Stimulated activated CD8-positive, alpha-beta memory T cell treated with anti-CD3 and anti-CD28 coated beads, Interleukin-15, amount 100 ng/mL, for 24 hours (primary cell): ENCODE measurements at regions not wholly inside any gene's neighbourhood (a gene's known extent, or its start where the extent isn't known, plus 50 kb on each side); places are given as distances from the start of the nearest gene placed in this dataset.

ENCODE experiments used
- DNase-seq: peaks from one replicate; pipeline ENCODE4 v3.0.0-alpha.2; 2020; ENCODE audit warnings: low read depth

DNA sequence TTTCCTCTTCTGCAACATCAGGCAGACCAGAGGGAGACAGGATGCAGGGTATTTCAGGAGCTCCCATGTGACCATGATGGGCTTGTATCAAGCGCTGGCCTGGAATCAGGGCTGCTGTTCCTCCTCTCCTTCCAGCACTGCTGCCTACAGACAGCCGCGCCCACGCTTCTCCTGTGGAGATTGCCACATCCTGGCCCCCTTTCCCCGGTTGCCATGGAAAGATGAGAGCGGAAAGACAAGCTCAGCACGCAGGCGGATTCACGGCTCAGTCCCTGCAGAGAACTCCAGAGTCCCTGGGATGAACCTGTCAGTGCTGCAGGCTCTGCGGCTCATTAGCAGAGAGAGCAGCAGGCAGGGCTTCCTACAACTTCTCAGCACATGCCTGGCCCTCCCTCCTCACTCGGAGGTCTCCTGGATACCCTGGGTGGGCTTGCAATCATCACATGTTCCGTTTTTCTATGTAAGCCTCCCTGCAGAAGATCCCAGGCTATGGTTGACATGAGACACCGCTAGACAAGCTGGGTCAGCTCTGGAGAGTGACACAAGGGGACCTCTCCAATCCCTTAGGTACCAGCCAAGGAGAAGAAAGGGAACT lies 497.8 kb upstream of the MYT1L start:
- no peak for DNase-seq

DNA sequence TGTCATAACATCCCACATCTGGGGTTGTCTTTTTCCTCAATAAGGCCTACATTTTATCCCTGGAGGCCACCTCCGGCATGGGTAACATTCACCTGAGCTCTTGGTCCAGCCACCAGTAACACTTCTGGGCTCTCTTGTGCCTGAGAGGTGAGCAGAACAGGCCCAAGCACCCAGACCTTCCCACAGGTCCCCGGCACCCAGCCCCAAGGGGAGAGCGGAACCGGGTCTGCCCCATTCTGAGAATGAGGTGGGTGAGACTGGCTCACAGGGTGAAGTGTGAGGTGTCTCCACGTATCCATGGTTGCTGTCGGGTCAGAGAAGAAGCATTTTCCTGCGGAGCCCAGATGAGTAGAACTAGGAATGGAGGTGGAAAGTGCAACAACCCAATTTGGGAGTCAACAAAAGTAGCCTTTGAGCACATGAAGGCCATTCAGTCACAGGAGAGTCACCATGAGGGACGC lies 496.7 kb upstream of the MYT1L start:
- DNase-seq: no peak

DNA sequence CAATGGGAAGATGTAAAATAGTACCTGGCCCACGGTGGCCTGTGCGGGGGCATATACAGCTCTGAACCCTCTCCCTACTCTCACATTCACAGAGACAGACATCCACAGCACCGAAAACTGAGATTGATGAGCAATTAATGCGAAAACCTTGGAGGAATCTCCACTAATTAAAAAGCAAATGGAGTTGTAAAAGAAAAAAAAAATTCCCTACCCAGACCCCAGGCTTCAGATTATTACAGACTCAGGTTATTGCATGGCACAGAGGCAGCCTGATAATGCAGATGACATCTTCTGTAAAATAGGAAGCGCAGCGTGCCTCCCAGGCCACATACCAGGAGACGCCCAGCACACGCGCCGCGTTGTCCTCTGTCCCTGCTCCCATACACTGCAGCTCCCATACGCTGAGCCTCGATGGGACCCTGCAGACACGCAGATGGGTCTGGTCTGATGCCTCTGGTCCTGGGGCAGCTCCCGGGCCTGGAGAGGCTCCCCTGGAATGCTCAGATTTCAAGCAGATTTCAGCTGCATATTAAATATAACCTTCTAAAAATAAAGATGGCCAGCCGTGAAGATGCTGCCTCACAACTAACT lies 496.1 kb upstream of the MYT1L start:
- DNase-seq: no peak

DNA sequence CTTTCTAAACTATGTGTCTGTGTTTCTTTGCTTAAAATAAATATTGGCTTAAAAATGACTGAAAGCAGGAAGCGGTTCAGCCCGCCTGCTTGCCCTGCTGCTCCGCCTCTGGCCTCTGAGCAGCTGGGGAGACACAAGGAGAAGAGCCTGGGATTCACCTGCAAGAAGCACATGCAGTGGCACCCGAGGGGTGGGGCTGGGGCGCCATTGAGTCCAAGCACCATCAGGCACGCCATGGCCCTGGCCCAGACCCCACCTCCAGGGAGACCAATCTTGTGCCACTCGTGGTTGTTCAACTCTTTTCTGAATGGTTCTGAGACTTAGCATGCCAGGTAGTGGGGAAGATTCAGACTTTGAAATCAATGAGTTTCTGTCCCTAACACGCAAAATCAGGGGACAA lies 495.5 kb upstream of the MYT1L start:
- no peak for DNase-seq

DNA sequence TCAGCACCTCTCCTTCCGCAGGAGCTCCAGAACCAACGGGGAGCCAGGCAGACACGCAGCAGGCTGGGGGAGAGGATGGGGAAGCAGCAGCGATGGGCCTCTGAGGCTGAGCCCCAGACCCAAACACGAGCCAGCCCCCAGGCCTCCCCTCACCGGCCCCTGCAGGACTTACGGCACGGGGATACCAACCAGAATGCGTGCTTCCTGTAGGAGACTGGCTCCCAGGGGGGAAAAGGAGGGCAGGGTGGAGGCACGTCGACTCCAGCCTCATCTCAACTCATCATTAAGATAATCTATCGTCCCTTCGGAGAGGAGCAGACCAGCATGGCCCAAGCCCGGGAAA lies 495.1 kb upstream of the MYT1L start:
- DNase-seq: no peak

DNA sequence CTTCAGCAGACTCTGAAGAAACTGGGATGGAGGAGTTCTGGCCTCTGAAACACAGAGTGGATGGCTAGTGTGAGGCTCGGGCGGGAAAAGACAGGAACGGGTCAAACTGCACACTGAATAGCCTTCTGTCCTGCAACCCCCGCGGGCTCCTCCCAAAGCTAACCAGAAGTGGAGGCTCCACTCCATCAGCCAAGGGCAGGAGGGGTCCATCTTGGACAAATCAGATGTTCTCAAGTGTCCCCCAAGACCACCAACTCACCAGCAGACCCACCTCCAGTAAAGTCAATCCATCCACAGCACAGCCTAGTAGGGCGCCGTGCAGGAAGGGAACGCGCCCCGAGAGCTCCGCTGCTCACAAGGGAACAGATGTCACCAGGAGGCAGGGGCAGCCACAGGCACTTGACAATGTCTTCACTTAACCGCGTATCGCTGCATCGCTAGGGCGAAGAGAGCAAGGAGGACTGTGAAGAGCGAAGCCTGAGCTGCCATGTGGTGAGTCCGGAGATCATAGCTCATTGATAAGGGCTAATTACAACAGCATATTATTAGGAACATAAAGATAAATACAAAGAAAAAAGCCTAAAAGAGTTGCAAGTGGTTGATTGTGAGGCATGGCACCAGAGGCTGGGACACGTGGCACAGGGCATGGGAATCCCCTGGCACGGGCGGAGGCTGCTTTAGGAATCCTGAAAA lies 494.6 kb upstream of the MYT1L start:
- DNase-seq: no peak

DNA sequence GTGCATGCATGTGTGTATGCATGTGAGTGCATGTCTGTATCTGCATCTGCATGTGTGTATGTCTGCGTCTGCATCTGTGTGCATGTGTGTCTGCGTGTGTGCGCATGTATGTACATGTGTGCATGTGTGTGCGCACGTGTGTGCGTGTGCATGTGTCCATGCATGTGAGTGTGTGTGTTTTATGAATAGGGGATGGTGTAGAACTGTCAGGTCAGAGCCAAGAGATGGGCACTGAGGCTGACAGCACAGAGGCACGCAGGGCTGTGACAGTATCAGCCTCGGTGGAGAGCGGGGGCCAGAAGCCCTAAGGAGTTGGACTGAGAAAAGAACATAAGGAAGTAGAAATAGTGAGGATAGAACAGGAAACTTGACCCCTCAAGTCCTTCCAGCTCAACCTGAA lies 494.0 kb upstream of the MYT1L start:
- DNase-seq: no peak

DNA sequence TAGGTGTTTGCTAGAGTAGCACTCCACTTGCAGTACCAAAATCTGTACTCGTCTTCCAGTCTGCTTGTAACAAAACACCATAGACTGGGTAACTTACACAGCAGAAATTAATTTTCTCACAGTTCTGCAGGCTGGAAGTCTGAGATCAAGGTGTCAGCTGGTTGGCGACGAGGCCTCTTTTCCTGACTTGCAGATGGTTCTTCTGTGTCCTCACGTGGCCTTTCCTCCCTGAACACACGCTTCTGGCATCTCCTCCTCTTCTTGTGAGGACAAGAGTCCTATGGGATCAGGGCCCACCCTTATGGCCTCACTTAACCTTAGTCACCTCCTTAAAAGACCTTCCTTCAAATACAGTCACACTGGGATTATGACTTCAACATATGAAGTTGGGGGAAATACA lies 493.5 kb upstream of the MYT1L start:
- DNase-seq: no peak

DNA sequence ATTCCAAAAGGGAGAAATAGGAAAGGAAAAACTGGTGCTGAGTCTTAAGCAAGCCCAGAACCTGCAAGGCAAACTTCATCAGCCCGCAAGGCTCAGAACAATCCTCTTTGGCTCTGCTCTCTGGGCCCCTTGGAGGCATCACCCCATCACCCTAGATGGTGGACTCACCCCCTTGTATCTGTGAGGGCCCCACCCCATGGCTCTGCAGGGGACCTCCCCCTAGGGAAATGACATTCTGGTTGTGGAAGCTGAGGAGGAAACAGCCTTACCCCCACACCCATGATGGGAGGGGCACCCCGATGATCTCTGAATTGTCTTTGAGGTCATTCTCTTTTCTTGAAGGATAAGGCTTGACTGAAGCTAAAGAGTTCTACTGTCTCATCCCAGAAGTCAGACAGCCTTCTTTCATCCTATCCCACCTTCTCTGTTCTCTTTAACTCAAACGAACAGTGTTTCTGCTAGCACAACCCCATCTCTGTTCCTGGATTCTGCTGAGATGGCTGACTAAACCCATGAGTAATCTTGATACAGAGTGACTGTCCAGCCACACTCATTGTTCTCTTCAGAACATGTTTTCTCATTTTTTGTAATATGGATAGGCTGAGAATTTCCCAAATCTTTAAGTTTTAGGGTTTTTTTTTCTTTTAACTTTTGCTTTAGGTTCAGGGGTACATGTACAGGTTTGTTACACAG lies 492.1 kb upstream of the MYT1L start:
- no peak for DNase-seq

DNA sequence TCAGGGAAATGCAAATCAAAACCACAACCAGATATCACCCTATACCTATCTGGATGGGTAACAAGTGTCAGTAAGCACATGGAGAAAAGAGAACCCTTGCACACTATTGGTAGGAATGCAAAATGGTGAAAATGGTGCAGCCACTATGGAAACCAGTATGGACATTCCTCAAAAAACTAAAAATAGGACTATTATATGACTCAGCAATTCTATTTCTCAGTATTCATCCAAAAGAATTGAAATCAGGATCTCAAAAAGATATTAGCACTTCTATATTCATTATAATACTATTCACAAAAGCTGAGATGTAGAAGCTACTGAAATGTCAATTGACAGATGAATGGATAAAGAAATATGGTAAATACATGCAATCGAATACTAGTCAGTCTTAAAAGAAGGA lies 491.1 kb upstream of the MYT1L start:
- DNase-seq: no peak

DNA sequence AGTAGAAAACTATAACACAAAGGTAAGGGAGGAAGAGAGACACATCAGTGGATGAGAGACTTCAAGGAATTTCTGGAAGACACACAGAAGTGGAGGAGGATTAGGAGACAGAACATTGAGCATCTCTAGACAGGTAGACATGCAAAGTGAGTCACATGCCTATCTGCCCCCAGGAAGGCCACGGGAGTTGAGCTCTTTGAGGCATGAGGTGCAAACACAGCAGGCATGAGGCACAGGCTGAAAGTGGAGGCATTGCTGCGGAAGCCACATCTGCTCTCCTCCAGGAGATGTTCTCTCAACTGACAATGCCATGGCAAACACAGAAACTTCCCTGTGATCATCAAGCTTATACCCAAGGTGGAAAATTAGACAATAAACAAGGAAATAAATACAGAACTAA lies 481.6 kb upstream of the MYT1L start:
- DNase-seq: no peak

DNA sequence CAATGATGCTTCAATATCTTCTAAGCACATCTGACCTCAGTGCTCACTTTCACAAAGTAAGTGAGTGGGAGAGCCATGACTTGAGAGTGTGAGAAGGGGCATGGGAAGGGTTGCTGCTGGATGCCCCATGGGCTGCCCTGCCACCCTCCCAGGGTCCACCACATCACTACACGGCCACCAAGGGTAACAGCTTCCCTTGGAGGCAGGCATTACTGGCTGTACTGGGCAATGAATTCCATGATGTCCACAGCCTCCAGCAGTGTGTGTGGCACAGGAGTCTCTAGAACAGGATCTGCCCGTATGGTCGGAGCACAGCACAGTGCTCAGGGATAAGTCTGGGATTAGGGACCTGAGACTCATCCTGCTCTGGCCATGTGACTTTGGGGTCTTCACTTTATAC lies 481.0 kb upstream of the MYT1L start:
- no peak for DNase-seq

DNA sequence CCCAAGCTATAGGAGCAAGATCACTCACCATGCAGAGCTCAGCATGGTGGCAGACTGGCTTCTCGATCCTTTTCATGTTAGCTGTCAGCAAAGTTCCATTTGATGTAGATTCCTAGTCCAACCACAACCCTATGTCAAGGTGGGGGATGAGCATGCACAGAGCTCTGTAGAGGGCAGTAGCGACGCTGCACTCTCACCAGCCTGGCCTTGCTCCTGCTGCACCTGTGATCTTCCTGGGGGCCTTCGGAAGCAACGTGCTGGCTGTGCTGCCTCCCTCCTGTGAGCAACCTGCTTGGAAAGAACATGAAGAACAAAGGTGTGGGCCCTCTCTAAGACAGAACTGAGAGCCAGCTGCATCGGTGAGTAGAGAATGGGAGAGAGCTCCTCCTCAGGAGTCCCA lies 479.4 kb upstream of the MYT1L start:
- DNase-seq: no peak

DNA sequence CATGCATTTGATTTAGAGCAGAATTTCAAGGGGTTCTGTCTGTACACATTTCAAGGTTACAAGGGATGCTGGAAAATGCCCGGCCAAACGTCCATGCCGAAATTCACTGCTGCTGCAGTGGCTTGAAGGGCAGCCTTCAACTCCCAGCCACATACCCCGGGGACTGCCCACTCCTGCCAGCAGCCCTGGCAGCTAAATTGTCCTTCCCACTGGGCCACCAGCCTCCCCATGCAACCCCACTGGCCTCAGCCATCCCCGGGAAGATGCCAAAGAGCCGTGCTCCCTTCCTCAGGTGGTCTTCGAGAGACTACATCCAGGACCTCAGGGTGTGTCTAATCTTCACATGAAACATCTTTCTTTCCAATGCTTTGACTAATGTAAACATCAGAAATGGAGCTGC lies 478.7 kb upstream of the MYT1L start:
- no peak for DNase-seq

DNA sequence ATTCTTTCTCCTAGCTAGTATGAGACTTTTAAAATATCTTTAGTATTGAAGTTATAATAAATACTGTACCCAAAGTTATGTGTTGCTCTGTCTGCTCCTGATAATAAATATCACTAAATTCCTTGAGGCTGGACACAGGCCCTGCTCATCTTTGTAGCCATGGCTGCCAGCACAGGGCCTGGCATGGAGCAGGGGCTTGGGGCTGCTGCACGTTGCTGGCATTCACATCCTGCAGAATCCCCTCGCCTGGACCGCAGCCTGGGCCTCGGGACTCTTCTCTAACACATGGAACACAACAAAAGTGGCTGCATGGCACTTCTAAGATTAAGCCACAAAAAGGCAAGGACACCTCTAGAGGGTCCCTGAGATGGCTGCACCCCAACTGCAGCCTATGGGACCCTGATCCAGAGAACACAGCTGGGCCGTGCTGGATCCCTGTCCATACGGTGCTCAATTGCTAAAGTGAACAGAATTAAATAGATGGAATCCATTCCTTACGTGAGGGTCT lies 477.5 kb upstream of the MYT1L start:
- no peak for DNase-seq

DNA sequence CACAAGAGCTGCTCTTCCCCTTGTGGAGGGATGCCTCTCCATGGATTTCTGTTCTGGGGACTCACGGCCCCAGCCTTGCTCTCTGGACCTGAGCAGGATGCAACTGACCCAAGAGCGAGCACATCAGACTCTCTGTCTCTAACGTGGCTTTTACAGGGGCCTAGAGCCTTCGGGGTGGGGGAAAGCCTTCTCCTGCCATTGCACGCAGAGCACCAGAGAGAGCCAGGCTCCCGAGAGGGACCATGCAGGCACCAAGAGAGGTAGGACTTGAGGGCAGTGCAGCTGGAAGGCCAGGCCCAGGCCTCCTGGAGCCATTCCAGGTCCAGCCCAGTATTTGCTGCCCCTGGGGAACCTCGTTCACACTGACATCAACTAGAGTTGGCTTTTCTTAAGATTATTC lies 475.6 kb upstream of the MYT1L start:
- no peak for DNase-seq

DNA sequence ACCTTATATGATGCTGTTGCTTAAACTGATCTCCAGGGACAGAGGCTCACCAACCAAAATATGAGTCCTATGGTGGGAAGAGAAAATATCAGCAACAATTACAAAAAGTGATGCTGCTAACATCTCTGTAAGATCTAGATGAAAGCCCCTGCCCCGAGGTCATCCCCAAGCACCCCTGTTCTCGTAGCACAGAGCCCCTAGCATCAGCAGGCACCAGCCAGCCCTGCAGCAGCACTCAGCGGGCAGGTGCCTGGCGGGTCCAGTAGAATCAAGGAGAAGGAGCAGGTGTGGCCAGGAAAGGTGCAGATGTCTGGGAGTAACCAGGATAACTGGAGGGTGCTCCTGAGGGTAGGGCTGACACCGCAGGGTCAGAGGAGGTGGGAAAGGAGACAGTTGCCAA lies 474.2 kb upstream of the MYT1L start:
- DNase-seq: no peak

DNA sequence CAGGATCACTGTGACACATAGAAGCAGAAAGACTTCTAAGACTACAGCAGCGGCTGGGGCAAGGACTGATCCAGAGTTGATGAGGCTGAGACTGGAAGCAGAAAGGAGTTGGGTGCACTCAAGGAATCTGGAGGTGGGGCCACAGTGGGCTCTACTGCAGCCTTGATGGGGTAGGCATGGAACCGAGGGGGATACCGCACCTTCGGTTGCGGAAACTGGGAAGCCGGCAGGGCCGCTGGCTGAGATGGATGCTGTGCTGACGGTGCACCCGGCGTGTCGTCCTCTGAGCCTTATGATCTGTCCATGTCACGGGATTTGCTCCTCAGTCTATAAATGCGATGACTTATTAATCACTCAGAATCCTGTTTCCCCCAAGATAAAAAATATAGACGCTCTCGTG lies 473.5 kb upstream of the MYT1L start:
- no peak for DNase-seq

DNA sequence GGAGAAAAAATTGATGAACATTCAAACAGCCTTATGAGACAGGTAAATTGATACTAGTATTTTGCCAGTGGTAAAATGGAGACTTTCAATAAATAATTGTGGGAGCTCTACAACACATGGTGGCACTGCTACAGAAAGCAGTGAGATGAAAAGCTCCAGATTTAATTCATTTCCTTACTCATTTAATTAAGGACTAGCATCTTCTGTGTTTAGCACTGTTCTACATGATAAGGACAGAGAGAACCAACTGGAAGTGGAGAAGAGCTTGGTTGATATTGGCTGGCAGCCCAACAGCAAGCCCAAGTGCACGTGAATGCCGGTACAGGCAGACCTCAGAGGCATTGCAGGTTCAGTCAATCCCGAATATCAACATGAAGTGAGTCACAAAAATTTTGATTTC lies 470.4 kb upstream of the MYT1L start:
- DNase-seq: no peak

DNA sequence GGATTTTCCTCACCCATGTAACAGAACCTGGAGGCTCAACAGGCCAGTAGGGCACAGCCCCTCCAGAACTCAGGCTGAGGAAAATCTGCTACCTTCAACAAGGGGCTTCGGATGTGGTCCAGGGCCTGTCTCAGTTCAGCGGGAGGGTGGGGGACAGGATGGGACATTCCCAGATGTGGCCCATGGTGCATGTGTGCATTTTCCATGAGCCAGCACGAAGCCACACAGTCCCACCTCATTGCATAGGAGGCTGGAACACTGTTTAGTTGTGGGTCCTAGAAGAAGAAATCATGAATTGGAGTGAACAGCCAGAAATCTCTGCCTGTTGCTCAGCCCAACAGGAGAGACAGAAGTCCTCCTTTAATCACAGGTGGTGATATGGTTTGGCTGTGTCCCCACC lies 469.6 kb upstream of the MYT1L start:
- DNase-seq: no peak

DNA sequence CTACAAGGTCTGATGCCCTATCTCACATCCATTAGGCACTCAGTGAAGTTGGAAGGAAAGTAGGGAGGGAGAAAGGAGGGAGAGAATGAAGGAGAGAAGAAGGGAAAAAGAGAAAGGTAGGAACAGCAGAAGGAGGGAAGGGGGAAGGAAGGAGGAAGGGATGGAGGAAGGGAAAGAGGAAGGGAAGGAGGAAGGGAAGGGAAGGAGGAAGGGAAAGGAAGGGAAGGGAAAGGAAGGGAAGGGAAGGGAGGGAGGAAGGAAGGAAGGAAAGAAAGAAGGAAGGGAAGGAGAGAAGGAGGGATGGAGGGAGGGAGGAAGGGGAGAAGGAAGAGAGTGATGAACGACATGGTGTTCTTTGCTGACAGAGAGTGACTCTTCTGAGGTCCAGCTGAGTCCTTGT lies 468.9 kb upstream of the MYT1L start:
- DNase-seq: no peak

DNA sequence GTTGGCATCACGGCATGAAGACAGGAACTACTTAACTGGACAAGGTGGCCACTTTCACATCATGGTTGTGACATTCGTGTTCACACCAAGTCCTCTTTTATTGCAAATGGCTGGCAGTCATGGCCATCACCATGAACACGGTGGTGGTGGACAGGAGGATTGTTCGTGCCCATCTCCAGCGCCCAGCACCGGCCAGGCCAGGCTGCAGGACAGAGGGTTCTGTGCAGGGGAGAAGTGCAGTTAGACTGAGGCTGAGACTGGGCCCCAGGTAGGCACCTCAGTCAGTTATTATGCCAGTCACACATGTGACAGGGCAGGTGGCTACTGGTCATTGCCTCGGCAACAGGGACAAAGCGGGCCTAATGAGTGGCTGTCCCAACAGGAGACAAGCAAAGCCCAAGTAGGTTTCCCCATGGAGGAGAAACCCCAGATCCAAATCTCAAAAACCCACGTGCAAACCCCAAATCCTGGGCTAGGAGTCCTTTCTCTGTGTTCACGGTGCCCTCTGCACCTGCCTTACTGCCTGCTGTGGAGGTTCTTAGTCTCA lies 468.1 kb upstream of the MYT1L start:
- DNase-seq: no peak

DNA sequence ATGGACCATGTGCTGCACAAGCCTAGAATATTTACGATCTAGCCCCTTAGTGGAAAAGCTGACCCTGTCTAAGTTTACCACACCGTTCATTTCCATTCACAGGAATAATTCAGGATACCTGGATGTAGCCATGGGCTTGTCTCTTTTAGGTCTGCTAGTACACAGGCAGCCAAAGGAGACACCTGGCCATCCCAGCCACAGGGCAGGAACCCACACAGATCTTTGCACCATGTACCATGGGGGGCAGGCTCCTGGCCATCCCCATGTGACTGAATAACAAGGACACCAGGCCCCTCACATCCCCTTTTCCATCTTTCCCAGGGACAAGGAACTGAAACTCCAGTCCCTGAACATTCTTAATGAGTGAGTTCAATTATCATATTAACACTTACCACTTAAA lies 467.3 kb upstream of the MYT1L start:
- no peak for DNase-seq
